ENCODE measurements at regions not wholly inside any gene's neighbourhood (a gene's known extent, or its start where the extent isn't known, plus 50 kb on each side); places are given as distances from the start of the nearest gene placed in this dataset.
A peak's percentile ranks its signal among the peaks of the same experiment; 100 is the strongest.

DNA sequence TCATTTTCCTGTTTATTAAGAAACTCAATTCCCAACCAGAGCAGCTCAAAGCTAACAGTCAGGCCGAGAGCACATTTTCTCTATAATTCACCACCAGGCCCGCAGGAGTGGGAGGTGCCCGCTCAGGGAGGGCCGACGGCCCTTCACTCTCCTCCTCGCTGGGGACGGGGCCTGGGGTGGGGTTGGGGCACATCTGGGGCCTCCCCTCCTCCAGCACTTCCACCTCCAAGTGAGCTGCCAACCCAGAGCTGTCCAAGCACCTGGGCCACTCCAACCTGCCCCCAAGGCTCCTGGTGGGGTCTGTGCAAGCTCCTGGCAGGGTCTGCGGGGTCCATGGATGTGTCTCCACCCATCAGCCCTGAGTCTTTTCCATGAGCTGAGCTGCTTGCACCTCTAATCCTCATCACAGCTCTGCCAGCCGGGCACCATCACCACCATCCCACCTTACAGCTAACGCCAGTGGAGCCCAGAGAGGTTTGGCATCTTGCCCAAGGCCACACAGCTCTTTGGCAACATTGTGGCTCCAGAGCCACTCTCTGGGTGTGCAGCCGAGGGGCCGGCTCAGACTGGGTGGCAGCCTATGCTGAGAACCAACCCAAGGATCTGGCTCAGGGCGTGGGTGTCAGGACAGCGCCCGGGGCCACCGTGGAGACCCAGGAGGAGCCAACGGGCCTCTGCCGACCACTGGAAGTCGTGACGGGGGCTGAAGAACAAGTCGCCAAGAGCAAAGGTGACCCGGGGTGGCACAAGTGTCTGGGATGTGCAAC, 193.5 kb downstream of the BRD1 start:
- Mint-ChIP-seq H3K27ac (no peak overlapping the region), H3K36me3 (peaks cover 3% of the 10 kb centered on the region), H3K4me1 (peaks cover 2 to 13% (median 9%) of the 10 kb centered on the region in 3 donors), H3K9me3 (no peaks in the 10 kb centered on the region), H3K27me3 (no peaks in the 10 kb centered on the region), H3K4me3 (no peak overlapping the region)
- POLR2A ChIA-PET = no interaction called here
- DNase-seq (no peak), ATAC-seq (replicated peaks in 1 of 4) (no peak)
- Histone ChIP-seq H3K36me3 (ENCODE audit: control insufficient read depth in 2 of 2, extremely low read depth in 1 of 2, insufficient read depth in 1 of 2, low read length in 1 of 2) (no peaks in the 10 kb centered on the region), H3K27ac (ENCODE audit: low read length) (no peak overlapping the region), H3K4me1 (ENCODE audit: control insufficient read depth in 1 of 2, extremely low read depth in 1 of 2, insufficient read depth in 2 of 2, low read length in 2 of 2) (no peaks in the 10 kb centered on the region), H3K9me3 (no peaks in the 10 kb centered on the region), H3K4me3 (ENCODE audit: control insufficient read depth in 1 of 2, extremely low read depth in 1 of 2, low read length in 1 of 2) (no peak overlapping the region), H3K27me3 (replicated peaks in 1 of 2; ENCODE audit: control insufficient read depth in 2 of 2, extremely low read depth in 1 of 2, insufficient read depth in 2 of 2, low read length in 1 of 2) (no peaks in the 10 kb centered on the region)
- CTCF ChIA-PET = no interaction called here
- WGBS (ENCODE audit: insufficient coverage) = 86% methylated on average over 15 of the region's 22 CpGs

GRCh38 chr22:49633010-49633324, 194.7 kb downstream of the BRD1 start:
- Histone ChIP-seq H3K36me3 (ENCODE audit: control insufficient read depth in 2 of 2, extremely low read depth in 1 of 2, insufficient read depth in 1 of 2, low read length in 1 of 2) (no peaks in the 10 kb centered on the region), H3K27ac (ENCODE audit: low read length) (no peak overlapping the region), H3K4me3 (ENCODE audit: control insufficient read depth in 1 of 2, extremely low read depth in 1 of 2, low read length in 1 of 2) (no peak overlapping the region), H3K4me1 (ENCODE audit: control insufficient read depth in 1 of 2, extremely low read depth in 1 of 2, insufficient read depth in 2 of 2, low read length in 2 of 2) (no peaks in the 10 kb centered on the region), H3K9me3 (no peaks in the 10 kb centered on the region), H3K27me3 (replicated peaks in 1 of 2; ENCODE audit: control insufficient read depth in 2 of 2, extremely low read depth in 1 of 2, insufficient read depth in 2 of 2, low read length in 1 of 2) (no peaks in the 10 kb centered on the region)
- POLR2A ChIA-PET = no interaction called here
- H3K36me3 Mint-ChIP-seq = peaks cover 3% of the 10 kb centered on the region
- 89% methylated on average over 5 of the region's 12 CpGs for WGBS (ENCODE audit: insufficient coverage)
- H3K27ac Mint-ChIP-seq = no peak overlapping the region
- H3K27me3 Mint-ChIP-seq = no peaks in the 10 kb centered on the region
- H3K4me3 Mint-ChIP-seq = no peak overlapping the region
- no peaks in the 10 kb centered on the region for H3K9me3 Mint-ChIP-seq
- no peak for ATAC-seq (replicated peaks in 1 of 4)
- no peak for DNase-seq
- peaks cover 2 to 14% (median 13%) of the 10 kb centered on the region in 3 donors for H3K4me1 Mint-ChIP-seq
- CTCF ChIA-PET = no interaction called here

GRCh38 chr22:49632199-49633009, 195.3 kb downstream of the BRD1 start:
- POLR2A ChIA-PET = no interaction called here

DNA sequence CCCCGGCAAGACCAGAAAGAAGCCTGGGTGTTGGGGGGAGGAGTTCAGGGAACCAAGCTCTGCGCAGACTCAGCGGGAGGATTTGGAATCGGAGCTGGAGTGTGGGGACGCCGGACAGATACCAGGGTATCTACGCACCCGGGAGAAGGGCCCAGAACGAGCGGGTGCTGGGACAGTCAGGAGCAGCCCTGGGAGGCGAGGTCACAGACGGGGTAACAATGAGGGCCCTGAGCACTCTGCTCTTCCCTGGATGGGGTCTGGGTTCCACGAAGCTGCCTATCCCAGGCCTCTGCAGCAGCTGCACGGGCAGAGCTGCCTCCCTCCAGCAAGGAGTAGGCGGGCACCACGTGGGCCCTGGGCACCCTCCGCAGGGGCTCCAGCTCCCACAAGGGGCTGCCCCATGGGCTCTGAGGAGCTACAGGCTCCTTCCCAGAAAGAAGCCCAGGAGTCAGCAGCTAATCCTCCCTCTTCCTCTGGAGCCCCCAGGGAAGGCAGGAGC, 197.2 kb downstream of the BRD1 start:
- ATAC-seq (replicated peaks in 1 of 4) = no peak
- Mint-ChIP-seq H3K4me3 (no peak overlapping the region), H3K4me1 (peaks cover 2 to 15% (median 12%) of the 10 kb centered on the region in 3 donors), H3K9me3 (no peaks in the 10 kb centered on the region), H3K36me3 (no peaks in the 10 kb centered on the region), H3K27me3 (no peaks in the 10 kb centered on the region), H3K27ac (no peak overlapping the region)
- Histone ChIP-seq H3K4me1 (ENCODE audit: control insufficient read depth in 1 of 2, extremely low read depth in 1 of 2, insufficient read depth in 2 of 2, low read length in 2 of 2) (no peaks in the 10 kb centered on the region), H3K4me3 (ENCODE audit: control insufficient read depth in 1 of 2, extremely low read depth in 1 of 2, low read length in 1 of 2) (no peak overlapping the region), H3K27ac (ENCODE audit: low read length) (no peak overlapping the region), H3K27me3 (replicated peaks in 1 of 2; ENCODE audit: control insufficient read depth in 2 of 2, extremely low read depth in 1 of 2, insufficient read depth in 2 of 2, low read length in 1 of 2) (no peaks in the 10 kb centered on the region), H3K9me3 (no peaks in the 10 kb centered on the region), H3K36me3 (ENCODE audit: control insufficient read depth in 2 of 2, extremely low read depth in 1 of 2, insufficient read depth in 1 of 2, low read length in 1 of 2) (no peaks in the 10 kb centered on the region)
- CTCF ChIA-PET = no interaction called here
- POLR2A ChIA-PET = no interaction called here
- DNase-seq = no peak
- 92% methylated on average over 12 of the region's 17 CpGs for WGBS (ENCODE audit: insufficient coverage)

More at GRCh38 chr22:49632199-49633009, 195.3 kb downstream of the BRD1 start:
- Histone ChIP-seq H3K4me3 (ENCODE audit: control insufficient read depth in 1 of 2, extremely low read depth in 1 of 2, low read length in 1 of 2) (no peak overlapping the region), H3K27me3 (replicated peaks in 1 of 2; ENCODE audit: control insufficient read depth in 2 of 2, extremely low read depth in 1 of 2, insufficient read depth in 2 of 2, low read length in 1 of 2) (no peaks in the 10 kb centered on the region), H3K9me3 (no peaks in the 10 kb centered on the region), H3K27ac (ENCODE audit: low read length) (no peak overlapping the region), H3K4me1 (ENCODE audit: control insufficient read depth in 1 of 2, extremely low read depth in 1 of 2, insufficient read depth in 2 of 2, low read length in 2 of 2) (no peaks in the 10 kb centered on the region), H3K36me3 (ENCODE audit: control insufficient read depth in 2 of 2, extremely low read depth in 1 of 2, insufficient read depth in 1 of 2, low read length in 1 of 2) (no peaks in the 10 kb centered on the region)
- 75% methylated on average over 26 of the region's 51 CpGs for WGBS (ENCODE audit: insufficient coverage)
- CTCF ChIA-PET = no interaction called here
- H3K36me3 Mint-ChIP-seq = no peaks in the 10 kb centered on the region
- DNase-seq (peak in 6 of 35 experiments; percentile 3 to 21 (median 10)), ATAC-seq (replicated peaks in 1 of 4) (no peak)
- no peaks in the 10 kb centered on the region for H3K9me3 Mint-ChIP-seq
- peaks cover 2 to 13% (median 12%) of the 10 kb centered on the region in 3 donors for H3K4me1 Mint-ChIP-seq
- H3K27me3 Mint-ChIP-seq = no peaks in the 10 kb centered on the region
- H3K27ac Mint-ChIP-seq = no peak overlapping the region
- no peak overlapping the region for H3K4me3 Mint-ChIP-seq

- H3K36me3 ChIP-seq (ENCODE audit: control insufficient read depth in 2 of 2, extremely low read depth in 1 of 2, insufficient read depth in 1 of 2, low read length in 1 of 2) = no peaks in the 10 kb centered on the region
- no peak for DNase-seq
- peaks cover 2 to 22% (median 18%) of the 10 kb centered on the region in 3 donors for H3K4me1 Mint-ChIP-seq
- ATAC-seq (replicated peaks in 1 of 4) = no peak
- H3K36me3 Mint-ChIP-seq = no peaks in the 10 kb centered on the region
- H3K27ac Mint-ChIP-seq = no peak overlapping the region
- H3K9me3 ChIP-seq = no peaks in the 10 kb centered on the region
- WGBS (ENCODE audit: insufficient coverage) = 87% methylated on average over 6 of the region's 16 CpGs
- no peaks in the 10 kb centered on the region for H3K9me3 Mint-ChIP-seq
- no peak overlapping the region for H3K4me3 Mint-ChIP-seq
- H3K27me3 Mint-ChIP-seq = no peaks in the 10 kb centered on the region
- CTCF ChIA-PET = no interaction called here
- no peaks in the 10 kb centered on the region for H3K27me3 ChIP-seq (replicated peaks in 1 of 2; ENCODE audit: control insufficient read depth in 2 of 2, extremely low read depth in 1 of 2, insufficient read depth in 2 of 2, low read length in 1 of 2)
- no peak overlapping the region for H3K4me3 ChIP-seq (ENCODE audit: control insufficient read depth in 1 of 2, extremely low read depth in 1 of 2, low read length in 1 of 2)
- H3K4me1 ChIP-seq (ENCODE audit: control insufficient read depth in 1 of 2, extremely low read depth in 1 of 2, insufficient read depth in 2 of 2, low read length in 2 of 2) = no peaks in the 10 kb centered on the region
- no peak overlapping the region for H3K27ac ChIP-seq (ENCODE audit: low read length)
- POLR2A ChIA-PET = no interaction called here
Measured at GRCh38 chr22:49629586-49630447, 197.9 kb downstream of the BRD1 start.

DNA sequence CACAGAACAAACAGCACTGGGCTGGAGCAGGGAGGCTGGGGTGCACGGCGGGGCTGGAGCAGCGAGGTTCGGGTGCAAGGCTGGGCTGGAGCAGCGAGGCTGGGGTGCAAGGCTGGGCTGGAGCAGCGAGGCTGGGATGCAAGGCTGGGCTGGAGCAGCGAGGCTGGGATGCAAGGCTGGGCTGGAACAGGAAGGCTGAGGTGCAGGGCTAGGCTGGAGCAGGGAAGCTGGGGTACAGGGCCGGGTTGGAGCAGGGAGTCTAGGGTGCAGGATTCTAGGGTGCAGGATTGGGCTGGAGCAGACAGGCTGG, 198.5 kb downstream of the BRD1 start:
- Histone ChIP-seq H3K36me3 (ENCODE audit: control insufficient read depth in 2 of 2, extremely low read depth in 1 of 2, insufficient read depth in 1 of 2, low read length in 1 of 2) (no peaks in the 10 kb centered on the region), H3K27ac (ENCODE audit: low read length) (no peak overlapping the region), H3K4me3 (ENCODE audit: control insufficient read depth in 1 of 2, extremely low read depth in 1 of 2, low read length in 1 of 2) (no peak overlapping the region), H3K9me3 (no peaks in the 10 kb centered on the region), H3K4me1 (ENCODE audit: control insufficient read depth in 1 of 2, extremely low read depth in 1 of 2, insufficient read depth in 2 of 2, low read length in 2 of 2) (no peaks in the 10 kb centered on the region), H3K27me3 (replicated peaks in 1 of 2; ENCODE audit: control insufficient read depth in 2 of 2, extremely low read depth in 1 of 2, insufficient read depth in 2 of 2, low read length in 1 of 2) (no peaks in the 10 kb centered on the region)
- Mint-ChIP-seq H3K27me3 (no peaks in the 10 kb centered on the region), H3K4me3 (no peak overlapping the region), H3K9me3 (no peaks in the 10 kb centered on the region), H3K4me1 (peaks cover 2 to 23% (median 17%) of the 10 kb centered on the region in 3 donors), H3K27ac (no peak overlapping the region), H3K36me3 (no peaks in the 10 kb centered on the region)
- DNase-seq (no peak), ATAC-seq (replicated peaks in 1 of 4) (no peak)
- POLR2A ChIA-PET = no interaction called here
- 88% methylated on average over 6 of the region's 8 CpGs for WGBS (ENCODE audit: insufficient coverage)
- CTCF ChIA-PET = no interaction called here

Data from T-cell (primary cell).